Progenitor cell of endocrine pancreas (in vitro differentiated cells): ENCODE measurements at regions not wholly inside any gene's neighbourhood (a gene's known extent, or its start where the extent isn't known, plus 50 kb on each side); places are given as distances from the start of the nearest gene placed in this dataset.
"Not testable (repeated sequence)": the region's sequence is repeated elsewhere in the genome, so short reads cannot be mapped to it uniquely, and the experiment has no call there.

ENCODE experiments used
- DNase-seq: peaks from one replicate; pipeline ENCODE4 v3.0.0; 2021; ENCODE audit warnings: low spot score; ENCODE audit not compliant: unreplicated experiment
- H3K27ac Mint-ChIP-seq: 2 replicates; pipeline ENCODE4 v1.8.0; 2021; ENCODE audit warnings: mild to moderate bottlenecking, moderate library complexity, mixed read lengths
- H3K27me3 Mint-ChIP-seq: 2 replicates; pipeline ENCODE4 v1.8.0; 2021; ENCODE audit warnings: mixed read lengths
- H3K36me3 Mint-ChIP-seq: 2 replicates; pipeline ENCODE4 v1.8.0; 2022; ENCODE audit warnings: mixed read lengths; ENCODE audit not compliant: insufficient read depth
- H3K4me1 Mint-ChIP-seq: 2 replicates; pipeline ENCODE4 v1.8.0; 2021; ENCODE audit warnings: low read depth, mixed read lengths
- H3K4me3 Mint-ChIP-seq: 2 replicates; pipeline ENCODE4 v1.8.0; 2021; ENCODE audit warnings: low read depth, mild to moderate bottlenecking, moderate library complexity, mixed read lengths
- H3K9me3 Mint-ChIP-seq: 2 replicates; pipeline ENCODE4 v1.8.0; 2021; ENCODE audit warnings: low read depth, mixed read lengths
- CTCF ChIP-seq: fragments of 200-600 bp; sonication (generic); IDR thresholded peaks from one replicate; pipeline ENCODE4 v1.5.0; 2021; ENCODE audit warnings: antibody characterized with exemption, mild to moderate bottlenecking; ENCODE audit not compliant: unreplicated experiment

GRCh38 chr5:153367466-153367865 lies 123.0 kb upstream of the GRIA1 start:
- H3K4me1 Mint-ChIP-seq: peaks cover 11% of the 10 kb centered on the region
- DNase-seq: no peak

DNA sequence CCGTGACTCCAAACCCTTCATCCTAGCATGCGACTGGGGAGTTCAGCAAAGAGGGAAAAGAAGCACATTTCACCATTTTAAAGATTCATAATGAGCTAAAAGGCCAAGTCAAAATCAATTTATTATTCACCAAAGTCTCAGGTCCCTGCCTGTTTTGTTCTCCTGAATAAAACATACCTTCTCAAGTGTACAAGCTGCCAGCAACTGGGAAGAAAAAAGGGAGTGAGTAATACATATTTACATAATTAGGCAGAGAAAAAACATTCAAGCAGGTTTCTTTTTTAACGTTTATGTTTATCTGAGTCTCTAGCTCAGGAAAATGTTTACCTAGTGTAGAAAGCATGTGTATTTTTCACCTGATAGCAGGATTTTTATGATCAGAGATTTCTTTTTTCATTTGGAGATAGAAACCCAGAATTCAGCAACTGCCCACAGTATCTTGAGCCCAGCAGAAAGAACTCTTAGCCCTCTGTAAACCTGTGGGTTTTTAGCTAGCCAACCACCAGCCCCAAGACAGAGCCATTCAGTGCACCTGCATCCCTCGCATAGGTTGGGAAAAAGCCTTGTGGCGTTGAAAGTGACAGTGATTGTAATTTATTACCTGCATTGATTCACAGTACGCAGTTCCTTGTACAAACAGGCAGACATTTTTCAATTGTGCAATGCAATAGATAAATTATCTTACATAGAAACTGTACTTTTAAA lies 117.9 kb upstream of the GRIA1 start:
- TF ChIP-seq CTCF: no peak
- no peak for DNase-seq
- Mint-ChIP-seq H3K27ac (peak overlapping the region; percentile 43), H3K4me1 (peaks cover 23% of the 10 kb centered on the region), H3K9me3 (no peaks in the 10 kb centered on the region), H3K27me3 (no peaks in the 10 kb centered on the region), H3K36me3 (no peaks in the 10 kb centered on the region), H3K4me3 (no peak overlapping the region)

More at GRCh38 chr5:153367466-153367865, 123.0 kb upstream of the GRIA1 start:
- Mint-ChIP-seq H3K9me3 (no peaks in the 10 kb centered on the region), H3K36me3 (no peaks in the 10 kb centered on the region), H3K27ac (no peak overlapping the region), H3K27me3 (no peaks in the 10 kb centered on the region), H3K4me3 (no peak overlapping the region)
- TF ChIP-seq CTCF: no peak

GRCh38 chr5:153373130-153373498 lies 117.4 kb upstream of the GRIA1 start:
- no peak for DNase-seq
- no peaks in the 10 kb centered on the region for H3K9me3 Mint-ChIP-seq
- H3K27ac Mint-ChIP-seq: no peak overlapping the region
- no peak for TF ChIP-seq CTCF
- no peaks in the 10 kb centered on the region for H3K36me3 Mint-ChIP-seq
- H3K4me3 Mint-ChIP-seq: no peak overlapping the region
- no peaks in the 10 kb centered on the region for H3K27me3 Mint-ChIP-seq
- H3K4me1 Mint-ChIP-seq: peaks cover 23% of the 10 kb centered on the region

DNA sequence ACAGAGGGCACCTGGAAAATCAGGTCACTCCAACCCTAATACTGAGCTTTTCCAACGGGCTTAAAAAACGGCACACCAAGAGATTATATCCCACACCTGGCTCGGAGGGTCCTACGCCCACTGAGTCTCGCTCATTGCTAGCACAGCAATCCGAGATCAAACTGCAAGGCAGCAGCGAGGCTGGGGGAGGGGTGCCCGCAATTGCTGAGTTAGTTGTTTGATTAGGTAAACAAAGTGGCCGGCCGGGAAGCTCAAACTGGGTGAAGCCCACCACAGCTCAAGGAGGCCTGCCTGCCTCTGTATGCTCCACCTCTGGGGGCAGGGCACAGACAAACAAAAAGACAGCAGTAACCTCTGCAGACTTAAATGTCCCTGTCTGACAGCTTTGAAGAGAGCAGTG lies 108.8 kb upstream of the GRIA1 start:
- H3K9me3 Mint-ChIP-seq: peaks cover 21% of the 10 kb centered on the region
- not testable (repeated sequence) for H3K36me3 Mint-ChIP-seq, H3K27ac Mint-ChIP-seq, DNase-seq, H3K4me3 Mint-ChIP-seq, H3K4me1 Mint-ChIP-seq, H3K27me3 Mint-ChIP-seq

- TF ChIP-seq CTCF: no peak
- Mint-ChIP-seq H3K4me1 (peaks cover 4% of the 10 kb centered on the region), H3K9me3 (no peaks in the 10 kb centered on the region), H3K36me3 (no peaks in the 10 kb centered on the region), H3K4me3 (no peak overlapping the region), H3K27ac (no peak overlapping the region), H3K27me3 (no peaks in the 10 kb centered on the region)
- no peak for DNase-seq
Measured at GRCh38 chr5:153390569-153390968, 99.9 kb upstream of the GRIA1 start.

- no peak for DNase-seq
- Mint-ChIP-seq H3K36me3 (no peaks in the 10 kb centered on the region), H3K9me3 (no peaks in the 10 kb centered on the region), H3K27ac (no peak overlapping the region), H3K4me3 (no peak overlapping the region), H3K27me3 (no peaks in the 10 kb centered on the region), H3K4me1 (peaks cover 2% of the 10 kb centered on the region)
- TF ChIP-seq CTCF: no peak
Measured at GRCh38 chr5:153399595-153399994, 90.9 kb upstream of the GRIA1 start.
